OCI-LY3 (cell line): ENCODE measurements at regions not wholly inside any gene's neighbourhood (a gene's known extent, or its start where the extent isn't known, plus 50 kb on each side); places are given as distances from the start of the nearest gene placed in this dataset.

Source experiments
- H2AFZ ChIP-seq: fragments of 200-600, 300-600 bp; shearing (Covaris generic); 2 replicates; pipeline ENCODE4 v1.6.0; 2014; ENCODE audit warnings: antibody characterized with exemption, low read depth, low read length
- H3K27ac ChIP-seq: fragments of 200-600, 300-600 bp; sonication (generic); 2 replicates; pipeline ENCODE4 v1.5.1; 2014; ENCODE audit warnings: mild to moderate bottlenecking, low read length, moderate library complexity, mixed read lengths
- H3K27me3 ChIP-seq: fragments of 200-600, 300-600 bp; sonication (generic); 2 replicates; pipeline ENCODE4 v1.6.1; 2014; ENCODE audit warnings: low read depth, low read length, mixed read lengths
- H3K36me3 ChIP-seq: fragments of 200-600, 300-600 bp; sonication (generic); replicated peaks from 2 replicates; pipeline ENCODE3; 2014; ENCODE audit warnings: low read depth, low read length, mixed read lengths
- H3K4me1 ChIP-seq: fragments of 300-600, 200-600 bp; sonication (generic); 2 replicates; pipeline ENCODE4 v1.6.1; 2014; ENCODE audit warnings: low read length, mixed read lengths
- H3K4me2 ChIP-seq: fragments of 200-600, 300-600 bp; sonication (generic); 2 replicates; pipeline ENCODE4 v1.6.1; 2014; ENCODE audit warnings: low read length, mixed read lengths
- H3K4me3 ChIP-seq: fragments of 300-600, 200-600 bp; sonication (generic); 2 replicates; pipeline ENCODE4 v1.5.1; 2014; ENCODE audit warnings: antibody characterized with exemption, mild to moderate bottlenecking, low read length, moderate library complexity
- H3K79me2 ChIP-seq: fragments of 300-600, 200-600 bp; shearing (Covaris generic); 2 replicates; pipeline ENCODE4 v1.6.1; 2014; ENCODE audit warnings: mild to moderate bottlenecking, low read length, mixed read lengths
- H3K9ac ChIP-seq: fragments of 300-600, 200-600 bp; shearing (Covaris generic); 2 replicates; pipeline ENCODE4 v1.6.0; 2014; ENCODE audit warnings: mild to moderate bottlenecking, low read length, moderate library complexity
- H3K9me3 ChIP-seq: fragments of 200-600, 300-600 bp; shearing (Covaris generic); 2 replicates; pipeline ENCODE4 v1.6.1; 2014; ENCODE audit warnings: low read length, mixed read lengths; ENCODE audit not compliant: insufficient read depth
- H4K20me1 ChIP-seq: fragments of 200-600, 300-600 bp; sonication (generic); 2 replicates; pipeline ENCODE4 v1.6.1; 2016; ENCODE audit warnings: low read length, mixed read lengths; ENCODE audit not compliant: insufficient read depth
- CTCF ChIP-seq: fragments of 200-600, 300-600 bp; sonication (generic); IDR thresholded peaks from 2 replicates; pipeline ENCODE4 v1.5.1; 2014; ENCODE audit warnings: antibody characterized with exemption, low read length, low read depth
- EZH2phosphoT487 ChIP-seq: fragments of 200-600 bp; shearing (Covaris generic); IDR thresholded peaks from 2 replicates; pipeline ENCODE4 v1.6.1; 2018; ENCODE audit warnings: antibody characterized with exemption, mixed run types, low read depth

- Histone ChIP-seq H3K27ac (no peak overlapping the region), H3K4me3 (no peak overlapping the region), H3K9ac (no peak overlapping the region), H3K9me3 (no peaks in the 10 kb centered on the region), H4K20me1 (no peaks in the 10 kb centered on the region), H2AFZ (no peak overlapping the region), H3K4me1 (no peaks in the 10 kb centered on the region), H3K79me2 (no peaks in the 10 kb centered on the region), H3K4me2 (no peak overlapping the region), H3K36me3 (no peaks in the 10 kb centered on the region), H3K27me3 (peaks cover 4% of the 10 kb centered on the region; the same call in 1 of the 2 replicates)
- TF ChIP-seq CTCF (no peak), EZH2phosphoT487 (no peak)
Measured at GRCh38 chr10:121189066-121189465, 337.9 kb downstream of the WDR11 start.

GRCh38 chr10:121194696-121195523, 343.7 kb downstream of the WDR11 start:
- Histone ChIP-seq H3K9ac (no peak overlapping the region), H3K27ac (no peak overlapping the region), H3K79me2 (no peaks in the 10 kb centered on the region), H4K20me1 (no peaks in the 10 kb centered on the region), H3K4me3 (no peak overlapping the region), H3K4me2 (no peak overlapping the region), H3K9me3 (no peaks in the 10 kb centered on the region), H3K27me3 (peaks cover 6% of the 10 kb centered on the region; the same call in 1 of the 2 replicates), H3K36me3 (no peaks in the 10 kb centered on the region), H2AFZ (no peak overlapping the region), H3K4me1 (peaks cover 8% of the 10 kb centered on the region)
- TF ChIP-seq CTCF (no peak), EZH2phosphoT487 (no peak)

- peaks cover 6% of the 10 kb centered on the region; the same call in 1 of the 2 replicates for H3K27me3 ChIP-seq
- H3K79me2 ChIP-seq: no peaks in the 10 kb centered on the region
- H3K9me3 ChIP-seq: no peaks in the 10 kb centered on the region
- H3K4me2 ChIP-seq: no peak overlapping the region
- H3K36me3 ChIP-seq: no peaks in the 10 kb centered on the region
- H2AFZ ChIP-seq: no peak overlapping the region
- TF ChIP-seq CTCF: no peak
- no peak for TF ChIP-seq EZH2phosphoT487
- H3K4me1 ChIP-seq: peaks cover 8% of the 10 kb centered on the region
- no peak overlapping the region for H3K4me3 ChIP-seq
- no peak overlapping the region for H3K9ac ChIP-seq
- no peaks in the 10 kb centered on the region for H4K20me1 ChIP-seq
- no peak overlapping the region for H3K27ac ChIP-seq
Measured at GRCh38 chr10:121195524-121195910, 344.4 kb downstream of the WDR11 start.

- Histone ChIP-seq H3K36me3 (no peaks in the 10 kb centered on the region), H3K79me2 (no peaks in the 10 kb centered on the region), H3K27me3 (peaks cover 6% of the 10 kb centered on the region; the same call in 1 of the 2 replicates), H4K20me1 (no peaks in the 10 kb centered on the region), H3K4me2 (no peak overlapping the region), H3K9me3 (no peaks in the 10 kb centered on the region), H2AFZ (no peak overlapping the region), H3K9ac (no peak overlapping the region), H3K4me1 (peaks cover 8% of the 10 kb centered on the region), H3K27ac (no peak overlapping the region), H3K4me3 (no peak overlapping the region)
- no peak for TF ChIP-seq EZH2phosphoT487
- TF ChIP-seq CTCF: no peak
Measured at GRCh38 chr10:121199081-121199480, 347.9 kb downstream of the WDR11 start.
